GM12878 (cell line): ENCODE measurements at regions not wholly inside any gene's neighbourhood (a gene's known extent, or its start where the extent isn't known, plus 50 kb on each side); places are given as distances from the start of the nearest gene placed in this dataset.

ENCODE experiments used
- CHD1 ChIP-seq: IDR thresholded peaks from 2 replicates; pipeline ENCODE4 v1.6.1; 2012; ENCODE audit warnings: low read depth, low read length, improper control_type of control experiment
- MAX ChIP-seq: IDR thresholded peaks from 2 replicates; pipeline ENCODE4 v1.6.1; 2012; ENCODE audit warnings: low read depth, low read length, improper control_type of control experiment
- NR2C2 ChIP-seq: IDR thresholded peaks from 2 replicates; pipeline ENCODE4 v1.6.1; 2011; ENCODE audit warnings: borderline replicate concordance, low read depth; ENCODE audit not compliant: control insufficient read depth, insufficient read length
- POLR2AphosphoS5 ChIP-seq: IDR thresholded peaks from 2 replicates; pipeline ENCODE4 v1.6.1; 2011; ENCODE audit warnings: mild to moderate bottlenecking, low read length, inconsistent platforms
- RELA ChIP-seq: fragments of 450-650 bp; IDR thresholded peaks from 2 replicates; pipeline ENCODE4 v1.8.0; 2014; ENCODE audit warnings: borderline replicate concordance; ENCODE audit not compliant: partially characterized antibody
- TCF3 ChIP-seq: IDR thresholded peaks from 2 replicates; pipeline ENCODE4 v1.6.1; 2012; ENCODE audit warnings: low read depth, mild to moderate bottlenecking, low read length, borderline replicate concordance; ENCODE audit not compliant: insufficient read depth
- TF ChIP-seq, protein P1 (sequence below), 3 experiments: IDR thresholded peaks in 2 of 3; conservative IDR thresholded peaks in 1 of 3; 2 replicates each; pipeline ENCODE4 v1.5.1; 2011; ENCODE audit warnings: low read depth in 3 of 3, low read length in 3 of 3, mild to moderate bottlenecking in 3 of 3, control low read depth in 2 of 3, moderate library complexity in 2 of 3, inconsistent platforms in 1 of 3, mixed read lengths in 1 of 3; ENCODE audit not compliant: control insufficient read depth in 2 of 3, insufficient read depth in 1 of 3; ENCODE audit errors: extremely low read depth in 1 of 3

DNA sequence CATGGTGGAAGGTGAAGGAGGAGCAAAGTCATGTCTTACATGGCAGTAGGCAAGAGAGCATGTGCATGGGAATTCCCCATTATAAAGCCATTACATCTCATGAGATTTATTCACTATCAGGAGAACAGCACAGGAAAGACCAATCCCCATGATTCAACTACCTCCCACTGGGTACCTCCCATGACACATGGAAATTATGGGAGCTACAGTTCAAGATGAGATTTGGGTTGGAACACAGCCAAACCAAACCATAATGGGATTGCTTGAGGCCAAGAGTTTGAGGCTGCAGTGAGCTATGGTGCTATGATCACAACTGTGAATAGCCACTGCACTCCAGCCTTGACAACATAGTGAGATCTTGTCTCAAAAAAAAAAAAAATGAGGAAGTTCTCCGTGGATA, 581.8 kb downstream of the TAF11L14 start:
- TF ChIP-seq CHD1 (no peak), POLR2AphosphoS5 (no peak), TCF3 (no peak), NR2C2 (no peak), MAX (no peak), RELA (no peak)
- TF ChIP-seq, protein P1, sequence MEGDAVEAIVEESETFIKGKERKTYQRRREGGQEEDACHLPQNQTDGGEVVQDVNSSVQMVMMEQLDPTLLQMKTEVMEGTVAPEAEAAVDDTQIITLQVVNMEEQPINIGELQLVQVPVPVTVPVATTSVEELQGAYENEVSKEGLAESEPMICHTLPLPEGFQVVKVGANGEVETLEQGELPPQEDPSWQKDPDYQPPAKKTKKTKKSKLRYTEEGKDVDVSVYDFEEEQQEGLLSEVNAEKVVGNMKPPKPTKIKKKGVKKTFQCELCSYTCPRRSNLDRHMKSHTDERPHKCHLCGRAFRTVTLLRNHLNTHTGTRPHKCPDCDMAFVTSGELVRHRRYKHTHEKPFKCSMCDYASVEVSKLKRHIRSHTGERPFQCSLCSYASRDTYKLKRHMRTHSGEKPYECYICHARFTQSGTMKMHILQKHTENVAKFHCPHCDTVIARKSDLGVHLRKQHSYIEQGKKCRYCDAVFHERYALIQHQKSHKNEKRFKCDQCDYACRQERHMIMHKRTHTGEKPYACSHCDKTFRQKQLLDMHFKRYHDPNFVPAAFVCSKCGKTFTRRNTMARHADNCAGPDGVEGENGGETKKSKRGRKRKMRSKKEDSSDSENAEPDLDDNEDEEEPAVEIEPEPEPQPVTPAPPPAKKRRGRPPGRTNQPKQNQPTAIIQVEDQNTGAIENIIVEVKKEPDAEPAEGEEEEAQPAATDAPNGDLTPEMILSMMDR (IDR thresholded peaks at IDR 0.05 in 2 of 3, conservative IDR thresholded peaks at IDR 0.05 in 1 of 3; ENCODE audit: control insufficient read depth in 2 of 3, extremely low read depth in 1 of 3, insufficient read depth in 1 of 3, low read depth in 3 of 3, low read length in 3 of 3) = no peak
